Testis (tissue), 2 donors: ENCODE measurements at regions not wholly inside any gene's neighbourhood (a gene's known extent, or its start where the extent isn't known, plus 50 kb on each side); places are given as distances from the start of the nearest gene placed in this dataset.

ENCODE experiments used
- DNase-seq: peaks from one replicate; pipeline ENCODE4 v3.0.0-alpha.2; 2019
- H3K27ac ChIP-seq, 2 donors: fragments of 200-600 bp; sonication (generic); one replicate each; pipeline ENCODE4 v1.5.1; 2019
- H3K27me3 ChIP-seq: fragments of 200-600 bp; sonication (generic); one replicate; pipeline ENCODE4 v1.5.1; 2019
- H3K36me3 ChIP-seq: fragments of 200-600 bp; sonication (generic); one replicate; pipeline ENCODE4 v1.5.1; 2017; ENCODE audit warnings: low read depth; ENCODE audit errors: missing control alignments
- H3K4me1 ChIP-seq: fragments of 200-600 bp; sonication (generic); one replicate; pipeline ENCODE4 v1.5.1; 2019
- H3K4me3 ChIP-seq, 2 donors: fragments of 200-600 bp; sonication (generic); one replicate each; pipeline ENCODE4 v1.5.1; 2017 to 2019
- H3K9me3 ChIP-seq: fragments of 200-600 bp; sonication (generic); one replicate; pipeline ENCODE4 v1.5.1; 2017
- CTCF ChIP-seq, 3 experiments: fragments of 450-650 bp in 2 of 3; fragments of 200-600 bp in 1 of 3; sonication (generic) in 1 of 3; IDR thresholded peaks; one replicate each; pipeline ENCODE4 v1.5.1; 2016 to 2019; ENCODE audit warnings: antibody characterized with exemption in 3 of 3, mild to moderate bottlenecking in 2 of 3, moderate library complexity in 1 of 3
- POLR2A ChIP-seq: fragments of 450-650 bp; IDR thresholded peaks from one replicate; pipeline ENCODE4 v1.6.1; 2017; ENCODE audit warnings: antibody characterized with exemption, mild to moderate bottlenecking, moderate library complexity
- whole genome bisulfite sequencing, 2 donors: methylation state at CpG; one replicate each; pipeline ENCODE4 v1.1.5; 2018; 5-methylcytosine and 5-hydroxymethylcytosine counted together
- intact Hi-C: fragments of 100-400 bp; cut with DNase I; formaldehyde crosslinking; loops from one replicate; pipeline ENCODE4 v1.15.1; 2023; ENCODE audit warnings: low total_unique reads

- no peaks in the 10 kb centered on the region for H3K4me1 ChIP-seq
- no peak overlapping the region for H3K27ac ChIP-seq
- no peaks in the 10 kb centered on the region for H3K27me3 ChIP-seq
- H3K4me3 ChIP-seq: no peak overlapping the region
- 92 to 95% methylated on average over 6 of the region's 6 CpGs for WGBS, 2 donors
- TF ChIP-seq CTCF (IDR thresholded peaks at IDR 0.05) (no peak), POLR2A (no peak)
- DNase-seq: no peak
- H3K36me3 ChIP-seq: no peaks in the 10 kb centered on the region
- intact Hi-C loops: no loop called here
- H3K9me3 ChIP-seq: no peaks in the 10 kb centered on the region
Observed at GRCh38 chr20:24745206-24745605, 203.9 kb upstream of the CST7 start.

GRCh38 chr20:24745617-24746350 is 203.3 kb upstream of the CST7 start:
- no peaks in the 10 kb centered on the region for H3K36me3 ChIP-seq

GRCh38 chr20:24746351-24746685 is 202.8 kb upstream of the CST7 start:
- no peak overlapping the region for H3K4me3 ChIP-seq
- H3K27ac ChIP-seq: no peak overlapping the region
- H3K36me3 ChIP-seq: no peaks in the 10 kb centered on the region
- intact Hi-C loops: no loop called here
- no peaks in the 10 kb centered on the region for H3K9me3 ChIP-seq
- H3K4me1 ChIP-seq: no peaks in the 10 kb centered on the region
- no peak for DNase-seq
- H3K27me3 ChIP-seq: no peaks in the 10 kb centered on the region
- TF ChIP-seq POLR2A: no peak
- TF ChIP-seq CTCF (IDR thresholded peaks at IDR 0.05): no peak
- WGBS, 2 donors: 64 to 71% methylated on average over 12 of the region's 12 CpGs

More at GRCh38 chr20:24745617-24746350, 203.3 kb upstream of the CST7 start:
- DNase-seq: no peak
- H3K4me1 ChIP-seq: no peaks in the 10 kb centered on the region
- TF ChIP-seq CTCF (IDR thresholded peaks at IDR 0.05) (no peak), POLR2A (no peak)
- H3K9me3 ChIP-seq: no peaks in the 10 kb centered on the region
- no peak overlapping the region for H3K4me3 ChIP-seq
- 87 to 95% methylated on average over 14 of the region's 14 CpGs for WGBS, 2 donors
- intact Hi-C loops: no loop called here
- H3K27ac ChIP-seq: no peak overlapping the region
- H3K27me3 ChIP-seq: no peaks in the 10 kb centered on the region

- 80 to 89% methylated on average over 7 to 10 of the region's 10 CpGs for WGBS, 2 donors
- Histone ChIP-seq H3K4me1 (no peaks in the 10 kb centered on the region), H3K4me3 (no peak overlapping the region), H3K36me3 (no peaks in the 10 kb centered on the region), H3K27ac (no peak overlapping the region), H3K27me3 (no peaks in the 10 kb centered on the region), H3K9me3 (no peaks in the 10 kb centered on the region)
- no peak for DNase-seq
- TF ChIP-seq POLR2A: no peak
- TF ChIP-seq CTCF (IDR thresholded peaks at IDR 0.05): no peak
- intact Hi-C loops: no loop called here
Observed at GRCh38 chr20:24747010-24747712, 201.9 kb upstream of the CST7 start.
